SK-N-SH treated with all-trans-retinoic acid at 6 μM for 48 hours (cell line): ENCODE measurements at regions not wholly inside any gene's neighbourhood (a gene's known extent, or its start where the extent isn't known, plus 50 kb on each side); places are given as distances from the start of the nearest gene placed in this dataset.
"Not testable (repeated sequence)": the region's sequence is repeated elsewhere in the genome, so short reads cannot be mapped to it uniquely, and the experiment has no call there.

Source experiments
- CSRNP3 ChIP-seq: fragments of 250-450 bp; sonication (Bioruptor Pico); IDR thresholded peaks from 2 replicates; pipeline ENCODE4 v1.5.1; 2021; ENCODE audit warnings: mild to moderate bottlenecking, moderate library complexity
- ESRRG ChIP-seq: fragments of 250-450 bp; sonication (Bioruptor Pico); IDR thresholded peaks from 2 replicates; pipeline ENCODE4 v1.6.1; 2021; ENCODE audit warnings: mild to moderate bottlenecking
- OSR1 ChIP-seq: fragments of 250-450 bp; sonication (Bioruptor Pico); IDR thresholded peaks from 2 replicates; pipeline ENCODE4 v1.8.0; 2022; ENCODE audit warnings: moderate library complexity, mild to moderate bottlenecking, inconsistent platforms
- PATZ1 ChIP-seq: fragments of 250-450 bp; sonication (Bioruptor Pico); IDR thresholded peaks from 2 replicates; pipeline ENCODE4 v1.8.0; 2020; ENCODE audit warnings: mild to moderate bottlenecking, moderate library complexity, borderline replicate concordance
- POU6F1 ChIP-seq: fragments of 250-450 bp; sonication (Bioruptor Pico); IDR thresholded peaks from 2 replicates; pipeline ENCODE4 v1.8.0; 2021; ENCODE audit warnings: low read depth, mild to moderate bottlenecking, moderate library complexity, borderline replicate concordance
- PPARA ChIP-seq: fragments of 250-450 bp; sonication (Bioruptor Pico); IDR thresholded peaks from 2 replicates; pipeline ENCODE4 v1.5.0; 2020; ENCODE audit warnings: mild to moderate bottlenecking, borderline replicate concordance
- RARB ChIP-seq: fragments of 250-450 bp; sonication (Bioruptor Pico); IDR thresholded peaks from 2 replicates; pipeline ENCODE4 v1.8.0; 2021; ENCODE audit warnings: mild to moderate bottlenecking, moderate library complexity
- SNAI2 ChIP-seq: fragments of 250-450 bp; sonication (Bioruptor Pico); IDR thresholded peaks from 2 replicates; pipeline ENCODE4 v1.5.0; 2020; ENCODE audit warnings: mild to moderate bottlenecking, moderate library complexity
- TCF4 ChIP-seq: fragments of 250-450 bp; sonication (Bioruptor Pico); IDR thresholded peaks from 2 replicates; pipeline ENCODE4 v1.8.0; 2021; ENCODE audit warnings: mild to moderate bottlenecking, moderate library complexity, borderline replicate concordance
- ZC3H10 ChIP-seq: fragments of 250-450 bp; sonication (Bioruptor Pico); IDR thresholded peaks from 2 replicates; pipeline ENCODE4 v1.5.1; 2021; ENCODE audit warnings: mild to moderate bottlenecking, moderate library complexity
- ZFP30 ChIP-seq: fragments of 450-650 bp; formaldehyde crosslinking; IDR thresholded peaks from 2 replicates; pipeline ENCODE4 v1.5.0; 2022; ENCODE audit warnings: mild to moderate bottlenecking, moderate library complexity
- ZNF565 ChIP-seq: fragments of 450-650 bp; formaldehyde crosslinking; conservative IDR thresholded peaks from 2 replicates; pipeline ENCODE4 v1.5.0; 2020; ENCODE audit warnings: low read depth, mild to moderate bottlenecking, moderate library complexity

- not testable (repeated sequence) for TF ChIP-seq OSR1; POU6F1 (CRISPR knock-in tag); PPARA (CRISPR knock-in tag); PATZ1 (CRISPR knock-in tag); ESRRG; SNAI2 (CRISPR knock-in tag); CSRNP3 (CRISPR knock-in tag); TCF4 (CRISPR knock-in tag); RARB (CRISPR knock-in tag); ZFP30 (CRISPR knock-in tag); ZC3H10; ZNF565 (CRISPR knock-in tag)
These were observed 489.6 kb upstream of the API5 start for GRCh38 chr11:42822188-42822587.
